ENCODE measurements at regions not wholly inside any gene's neighbourhood (a gene's known extent, or its start where the extent isn't known, plus 50 kb on each side); places are given as distances from the start of the nearest gene placed in this dataset.

- ChIA-PET POLR2A (no interaction called here), CTCF (interaction anchor here (0.8 to 1.0 kb wide), 2 partner anchors 10 to 12 kb away, joined by 3 to 4 read pairs; no protein-coding TSS in a partner anchor)
- TF ChIP-seq CTCF (IDR thresholded peaks at IDR 0.05; ENCODE audit: control extremely low read depth, extremely low read depth, low read depth, missing control alignments), result no peak
- DNase-seq (ENCODE audit: extremely low spot score), result no peak
These were observed 502.2 kb upstream of the PHF14 start for GRCh38 chr7:10471280-10472058.

GRCh38 chr7:10472115-10472514 lies 501.6 kb upstream of the PHF14 start:
- ChIA-PET CTCF (interaction anchor here (0.8 to 1.0 kb wide), 2 partner anchors 10 to 12 kb away, joined by 3 to 4 read pairs; no protein-coding TSS in a partner anchor), POLR2A (no interaction called here)
- DNase-seq (ENCODE audit: extremely low spot score), result no peak
- no peak for TF ChIP-seq CTCF (IDR thresholded peaks at IDR 0.05; ENCODE audit: control extremely low read depth, extremely low read depth, low read depth, missing control alignments)

- ChIA-PET POLR2A (no interaction called here), CTCF (no interaction called here)
- TF ChIP-seq CTCF (IDR thresholded peaks at IDR 0.05; ENCODE audit: control extremely low read depth, extremely low read depth, low read depth, missing control alignments), result no peak
- DNase-seq (ENCODE audit: extremely low spot score), result no peak
These were observed 500.1 kb upstream of the PHF14 start for GRCh38 chr7:10473569-10473968.

GRCh38 chr7:10474048-10474447 lies 499.6 kb upstream of the PHF14 start:
- POLR2A ChIA-PET, result no interaction called here
- CTCF ChIA-PET, result no interaction called here
- no peak for TF ChIP-seq CTCF (IDR thresholded peaks at IDR 0.05; ENCODE audit: control extremely low read depth, extremely low read depth, low read depth, missing control alignments)
- no peak for DNase-seq (ENCODE audit: extremely low spot score)

- no peak for DNase-seq (ENCODE audit: extremely low spot score)
- CTCF ChIA-PET, result interaction anchor here (1.2 kb wide), 1 partner anchor 409 kb away, joined by 3 read pairs; no protein-coding TSS in a partner anchor
- POLR2A ChIA-PET, result no interaction called here
- no peak for TF ChIP-seq CTCF (IDR thresholded peaks at IDR 0.05; ENCODE audit: control extremely low read depth, extremely low read depth, low read depth, missing control alignments)
These were observed 497.6 kb upstream of the PHF14 start for GRCh38 chr7:10475940-10476641.

GRCh38 chr7:10476642-10477041 lies 497.0 kb upstream of the PHF14 start:
- no peak for TF ChIP-seq CTCF (IDR thresholded peaks at IDR 0.05; ENCODE audit: control extremely low read depth, extremely low read depth, low read depth, missing control alignments)
- ChIA-PET CTCF (no interaction called here), POLR2A (no interaction called here)
- DNase-seq (ENCODE audit: extremely low spot score), result no peak
